HUES6 (cell line): ENCODE measurements at regions not wholly inside any gene's neighbourhood (a gene's known extent, or its start where the extent isn't known, plus 50 kb on each side); places are given as distances from the start of the nearest gene placed in this dataset.

Experiments
- H3K27ac ChIP-seq: 2 replicates; pipeline ENCODE4 v1.7.0; 2013; ENCODE audit warnings: low read depth, mild to moderate bottlenecking, low read length, inconsistent platforms
- H3K27me3 ChIP-seq: 2 replicates; pipeline ENCODE4 v1.6.1; 2013; ENCODE audit warnings: low read length; ENCODE audit not compliant: control insufficient read depth, insufficient read depth
- H3K36me3 ChIP-seq: 2 replicates; pipeline ENCODE4 v1.6.1; 2013; ENCODE audit warnings: low read length; ENCODE audit not compliant: control insufficient read depth, insufficient read depth
- H3K4me1 ChIP-seq: 2 replicates; pipeline ENCODE4 v1.6.1; 2013; ENCODE audit warnings: low read length; ENCODE audit not compliant: control insufficient read depth, insufficient read depth
- H3K4me3 ChIP-seq: 2 replicates; pipeline ENCODE4 v1.5.1; 2013; ENCODE audit warnings: low read depth, low read length
- H3K9ac ChIP-seq: one replicate; pipeline ENCODE4 v1.6.1; 2013; ENCODE audit warnings: mild to moderate bottlenecking, low read length
- H3K9me3 ChIP-seq: 2 replicates; pipeline ENCODE4 v1.6.1; 2013; ENCODE audit warnings: low read depth, low read length; ENCODE audit not compliant: control insufficient read depth, insufficient read depth

GRCh38 chr5:174217527-174217926, 172.0 kb downstream of the NSG2 start:
- H3K27ac ChIP-seq, result no peak overlapping the region
- H3K36me3 ChIP-seq, result no peaks in the 10 kb centered on the region
- H3K4me1 ChIP-seq, result no peaks in the 10 kb centered on the region
- peaks cover 8% of the 10 kb centered on the region; the same call in 1 of the 2 replicates for H3K27me3 ChIP-seq
- no peak overlapping the region for H3K9ac ChIP-seq
- no peak overlapping the region for H3K4me3 ChIP-seq
- no peaks in the 10 kb centered on the region for H3K9me3 ChIP-seq

GRCh38 chr5:174218162-174218561, 172.7 kb downstream of the NSG2 start:
- Histone ChIP-seq H3K4me1 (no peaks in the 10 kb centered on the region), H3K36me3 (no peaks in the 10 kb centered on the region), H3K27me3 (peaks cover 8% of the 10 kb centered on the region; the same call in 1 of the 2 replicates), H3K27ac (no peak overlapping the region), H3K9me3 (no peaks in the 10 kb centered on the region), H3K4me3 (no peak overlapping the region), H3K9ac (no peak overlapping the region)

- Histone ChIP-seq H3K9me3 (no peaks in the 10 kb centered on the region), H3K4me3 (no peak overlapping the region), H3K27ac (no peak overlapping the region), H3K4me1 (no peaks in the 10 kb centered on the region), H3K27me3 (no peaks in the 10 kb centered on the region), H3K36me3 (no peaks in the 10 kb centered on the region), H3K9ac (no peak overlapping the region)
These were observed 174.9 kb downstream of the NSG2 start for GRCh38 chr5:174220417-174220816.

- no peaks in the 10 kb centered on the region for H3K36me3 ChIP-seq
- H3K27ac ChIP-seq, result no peak overlapping the region
- no peaks in the 10 kb centered on the region for H3K4me1 ChIP-seq
- H3K4me3 ChIP-seq, result no peak overlapping the region
- no peaks in the 10 kb centered on the region for H3K27me3 ChIP-seq
- no peak overlapping the region for H3K9ac ChIP-seq
- H3K9me3 ChIP-seq, result no peaks in the 10 kb centered on the region
These were observed 175.9 kb downstream of the NSG2 start for GRCh38 chr5:174221436-174221835.

GRCh38 chr5:174221946-174222345, 176.4 kb downstream of the NSG2 start:
- Histone ChIP-seq H3K27me3 (no peaks in the 10 kb centered on the region), H3K9ac (no peak overlapping the region), H3K9me3 (no peaks in the 10 kb centered on the region), H3K36me3 (no peaks in the 10 kb centered on the region), H3K4me3 (no peak overlapping the region), H3K27ac (no peak overlapping the region), H3K4me1 (no peaks in the 10 kb centered on the region)

- Histone ChIP-seq H3K9me3 (no peaks in the 10 kb centered on the region), H3K27me3 (no peaks in the 10 kb centered on the region)
These were observed 177.4 kb downstream of the NSG2 start for GRCh38 chr5:174222891-174223290.

GRCh38 chr5:174223355-174223754, 177.8 kb downstream of the NSG2 start:
- no peak overlapping the region for H3K27ac ChIP-seq
- no peak overlapping the region for H3K9ac ChIP-seq
- no peak overlapping the region for H3K4me3 ChIP-seq
- no peaks in the 10 kb centered on the region for H3K9me3 ChIP-seq
- H3K27me3 ChIP-seq, result no peaks in the 10 kb centered on the region
- H3K36me3 ChIP-seq, result no peaks in the 10 kb centered on the region
- no peaks in the 10 kb centered on the region for H3K4me1 ChIP-seq

More at GRCh38 chr5:174222891-174223290, 177.4 kb downstream of the NSG2 start:
- no peaks in the 10 kb centered on the region for H3K4me1 ChIP-seq
- no peak overlapping the region for H3K27ac ChIP-seq
- no peak overlapping the region for H3K9ac ChIP-seq
- H3K4me3 ChIP-seq, result no peak overlapping the region
- no peaks in the 10 kb centered on the region for H3K36me3 ChIP-seq

- no peaks in the 10 kb centered on the region for H3K36me3 ChIP-seq
- no peak overlapping the region for H3K4me3 ChIP-seq
- H3K27ac ChIP-seq, result no peak overlapping the region
- no peaks in the 10 kb centered on the region for H3K9me3 ChIP-seq
- no peak overlapping the region for H3K9ac ChIP-seq
- no peaks in the 10 kb centered on the region for H3K27me3 ChIP-seq
- H3K4me1 ChIP-seq, result no peaks in the 10 kb centered on the region
These were observed 183.6 kb downstream of the NSG2 start for GRCh38 chr5:174229068-174229467.

GRCh38 chr5:174229514-174230370, 184.2 kb downstream of the NSG2 start:
- no peak overlapping the region for H3K27ac ChIP-seq
- no peaks in the 10 kb centered on the region for H3K4me1 ChIP-seq
- no peak overlapping the region for H3K9ac ChIP-seq
- H3K4me3 ChIP-seq, result no peak overlapping the region
- no peaks in the 10 kb centered on the region for H3K9me3 ChIP-seq
- no peaks in the 10 kb centered on the region for H3K27me3 ChIP-seq
- no peaks in the 10 kb centered on the region for H3K36me3 ChIP-seq

- H3K27me3 ChIP-seq, result no peaks in the 10 kb centered on the region
- no peaks in the 10 kb centered on the region for H3K9me3 ChIP-seq
- H3K9ac ChIP-seq, result no peak overlapping the region
- H3K4me1 ChIP-seq, result no peaks in the 10 kb centered on the region
- H3K36me3 ChIP-seq, result no peaks in the 10 kb centered on the region
- H3K27ac ChIP-seq, result no peak overlapping the region
- H3K4me3 ChIP-seq, result no peak overlapping the region
These were observed 186.5 kb downstream of the NSG2 start for GRCh38 chr5:174231956-174232487.

- Histone ChIP-seq H3K9me3 (peaks cover 1% of the 10 kb centered on the region; the same call in 1 of the 2 replicates), H3K4me3 (no peak overlapping the region), H3K4me1 (no peaks in the 10 kb centered on the region), H3K9ac (no peak overlapping the region), H3K27ac (no peak overlapping the region), H3K27me3 (no peaks in the 10 kb centered on the region), H3K36me3 (no peaks in the 10 kb centered on the region)
These were observed 188.9 kb downstream of the NSG2 start for GRCh38 chr5:174234388-174234787.
